HCT116 (cell line): ENCODE measurements at regions not wholly inside any gene's neighbourhood (a gene's known extent, or its start where the extent isn't known, plus 50 kb on each side); places are given as distances from the start of the nearest gene placed in this dataset.

Experiments
- ATAC-seq: fragments of 200-7000 bp; cut with Tn5 transposase; 2 replicates; pipeline ENCODE4 v1.9.1; 2020; ENCODE audit warnings: mild to moderate bottlenecking, moderate library complexity
- BruUV-seq: library from RNA; stranded (reverse); fragments of 400-500 nt; replicated peaks from 2 replicates; lab custom pipeline; 2021; lab: Mats Ljungman, UMichigan
- CTCF ChIA-PET: fragments of 300-600 bp; sonication (Branson Sonifier 250); formaldehyde crosslinking; loops from one replicate; lab custom pipeline; 2021; ENCODE audit warnings: antibody characterized with exemption; lab: Charles Lee
- POLR2A ChIA-PET: fragments of 300-600, 350-600 bp; sonication (Branson Sonifier 250); formaldehyde crosslinking; loops from one replicate; lab custom pipeline; 2021; ENCODE audit warnings: antibody characterized with exemption; lab: Charles Lee
- RAD21 ChIA-PET, 2 experiments: fragments of 300-600 bp; sonication (Branson Sonifier 250); formaldehyde crosslinking; loops; one replicate each; lab custom pipeline; 2023; ENCODE audit warnings: low total read pairs in 2 of 2; ENCODE audit not compliant: uncharacterized antibody in 2 of 2, unreplicated experiment in 2 of 2, low non-redundant PET in 1 of 2; lab: Charles Lee
- DNase-seq: peaks from one replicate; pipeline ENCODE4 v3.0.0-alpha.2; 2010; ENCODE audit warnings: low read depth, low spot score
- H2AFZ ChIP-seq: fragments of 200-600 bp; shearing (Covaris generic), sonication (generic); 2 replicates; pipeline ENCODE4 v1.6.1; 2017; ENCODE audit warnings: low read depth, mixed run types, mixed read lengths, antibody characterized with exemption, low read length; ENCODE audit not compliant: poor library complexity, severe bottlenecking
- H3K27ac ChIP-seq: 2 replicates; pipeline ENCODE4 v1.5.1; 2012; ENCODE audit warnings: low read depth, low read length
- H3K27me3 ChIP-seq: fragments of 200-600 bp; sonication (generic); 2 replicates; pipeline ENCODE4 v1.6.1; 2016; ENCODE audit warnings: mixed run types, low read length, mixed read lengths; ENCODE audit not compliant: insufficient read depth
- H3K36me3 ChIP-seq, 2 experiments: fragments of 200-500 bp in 1 of 2; fragments of 200-600 bp in 1 of 2; sonication (Bioruptor generic) in 1 of 2; sonication (generic) in 1 of 2; 2 replicates each; pipeline versions ENCODE4 v1.5.1 to v1.6.1; 2014 to 2016; ENCODE audit warnings: low read length in 2 of 2, inconsistent platforms in 1 of 2, mixed read lengths in 1 of 2, mixed run types in 1 of 2; ENCODE audit not compliant: insufficient read depth in 2 of 2, control insufficient read depth in 1 of 2
- H3K4me1 ChIP-seq, 2 experiments: fragments of 200-600 bp in 1 of 2; sonication (generic) in 1 of 2; 2 replicates each; pipeline versions ENCODE4 v1.5.1 to v1.6.1; 2012 to 2017; ENCODE audit warnings: low read length in 2 of 2, inconsistent platforms in 1 of 2, mild to moderate bottlenecking in 1 of 2, mixed read lengths in 1 of 2, mixed run types in 1 of 2, moderate library complexity in 1 of 2; ENCODE audit not compliant: insufficient read depth in 2 of 2, control insufficient read depth in 1 of 2
- H3K4me2 ChIP-seq: fragments of 200-600 bp; sonication (generic); 2 replicates; pipeline ENCODE4 v1.6.1; 2017; ENCODE audit warnings: mixed run types, low read length, mixed read lengths
- H3K4me3 ChIP-seq, 2 experiments: fragments of 200-600 bp in 1 of 2; sonication (generic) in 1 of 2; replicated peaks in 1 of 2; 2 replicates each; pipeline ENCODE4 v1.5.1; 2011 to 2016; ENCODE audit warnings: low read length in 2 of 2, control low read depth in 1 of 2, low read depth in 1 of 2, mild to moderate bottlenecking in 1 of 2, mixed read lengths in 1 of 2, mixed run types in 1 of 2
- H3K79me2 ChIP-seq: fragments of 200-600 bp; sonication (generic); 2 replicates; pipeline ENCODE4 v1.6.1; 2017; ENCODE audit warnings: mild to moderate bottlenecking, mixed run types, low read length, moderate library complexity, mixed read lengths; ENCODE audit not compliant: insufficient read depth
- H3K9ac ChIP-seq: fragments of 200-600 bp; sonication (generic); 2 replicates; pipeline ENCODE4 v1.6.1; 2016; ENCODE audit warnings: low read length, mixed read lengths
- H3K9me2 ChIP-seq: fragments of 200-600 bp; sonication (generic), shearing (Covaris generic); 2 replicates; pipeline ENCODE4 v1.6.1; 2017; ENCODE audit warnings: mixed run types, mild to moderate bottlenecking, moderate library complexity; ENCODE audit not compliant: insufficient read depth
- H3K9me3 ChIP-seq, 2 experiments: fragments of 200-500 bp in 1 of 2; fragments of 200-600 bp in 1 of 2; sonication (Bioruptor generic) in 1 of 2; sonication (generic) in 1 of 2; 2 replicates each; pipeline ENCODE4 v1.6.1; 2014 to 2017; ENCODE audit warnings: low read length in 2 of 2, mixed read lengths in 2 of 2, inconsistent platforms in 1 of 2, low read depth in 1 of 2, mild to moderate bottlenecking in 1 of 2, mixed run types in 1 of 2, moderate library complexity in 1 of 2; ENCODE audit not compliant: control insufficient read depth in 1 of 2, insufficient read depth in 1 of 2
- H4K20me1 ChIP-seq: fragments of 200-600 bp; sonication (generic), shearing (Covaris generic); 2 replicates; pipeline ENCODE4 v1.6.1; 2017; ENCODE audit warnings: mixed run types, mild to moderate bottlenecking, moderate library complexity; ENCODE audit not compliant: insufficient read depth
- EGR1 ChIP-seq: IDR thresholded peaks from 2 replicates; pipeline ENCODE4 v1.6.1; 2012; ENCODE audit warnings: low read depth
- POLR2A ChIP-seq: IDR thresholded peaks from 2 replicates; pipeline ENCODE4 v1.7.0; 2011; ENCODE audit warnings: borderline replicate concordance; ENCODE audit not compliant: insufficient read depth, insufficient read length; ENCODE audit errors: extremely low read depth
- RAD21 ChIP-seq: IDR thresholded peaks from 2 replicates; pipeline ENCODE4 v1.6.1; 2012; ENCODE audit warnings: low read depth, mild to moderate bottlenecking
- SIN3A ChIP-seq: IDR thresholded peaks from 2 replicates; pipeline ENCODE4 v1.6.1; 2012; ENCODE audit warnings: low read depth
- SRF ChIP-seq: IDR thresholded peaks from 2 replicates; pipeline ENCODE4 v1.6.1; 2012; ENCODE audit warnings: low read depth
- YY1 ChIP-seq: IDR thresholded peaks from 2 replicates; pipeline ENCODE4 v1.6.1; 2011; ENCODE audit warnings: low read length, low read depth, moderate library complexity, mild to moderate bottlenecking; ENCODE audit not compliant: insufficient replicate concordance; ENCODE audit errors: extremely low read depth
- ZFX ChIP-seq: fragments of 450-650 bp; IDR thresholded peaks from 2 replicates; pipeline ENCODE4 v1.6.1; 2017
- intact Hi-C: fragments of 100-400 bp; cut with micrococcal nuclease; formaldehyde crosslinking; loops from 2 replicates; pipeline ENCODE4 v1.10.0; 2022
- TF ChIP-seq, protein P1 (sequence below): IDR thresholded peaks from 2 replicates; pipeline ENCODE4 v1.6.1; 2012; ENCODE audit warnings: low read depth
- TF ChIP-seq, protein P2 (sequence below): IDR thresholded peaks from 2 replicates; pipeline ENCODE4 v1.6.1; 2011; ENCODE audit warnings: mild to moderate bottlenecking, low read length, moderate library complexity; ENCODE audit not compliant: insufficient replicate concordance; ENCODE audit errors: extremely low read depth

DNA sequence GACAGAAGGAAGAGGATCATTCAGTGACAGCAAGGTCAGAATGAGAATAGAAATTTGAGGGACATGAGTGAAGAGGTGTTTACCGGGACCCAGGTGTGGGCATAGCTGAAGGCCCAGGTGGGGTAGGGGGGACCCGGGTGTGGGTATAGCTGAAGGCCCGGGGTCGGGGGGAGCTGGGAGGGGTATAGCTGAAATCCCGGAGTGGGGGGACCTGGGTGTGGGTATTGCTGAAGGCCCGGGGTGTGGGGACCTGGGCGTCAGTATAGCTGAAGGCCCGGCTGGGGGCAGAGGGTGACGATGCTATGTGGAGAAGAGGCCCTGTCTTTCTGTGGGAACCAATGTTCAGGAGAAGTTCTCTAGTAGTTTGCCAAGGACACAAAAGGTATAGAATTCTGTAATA is 183.0 kb upstream of the PITRM1 start:
- no peak for TF ChIP-seq POLR2A
- no peak for TF ChIP-seq YY1
- TF ChIP-seq ZFX: no peak
- TF ChIP-seq, protein P1, sequence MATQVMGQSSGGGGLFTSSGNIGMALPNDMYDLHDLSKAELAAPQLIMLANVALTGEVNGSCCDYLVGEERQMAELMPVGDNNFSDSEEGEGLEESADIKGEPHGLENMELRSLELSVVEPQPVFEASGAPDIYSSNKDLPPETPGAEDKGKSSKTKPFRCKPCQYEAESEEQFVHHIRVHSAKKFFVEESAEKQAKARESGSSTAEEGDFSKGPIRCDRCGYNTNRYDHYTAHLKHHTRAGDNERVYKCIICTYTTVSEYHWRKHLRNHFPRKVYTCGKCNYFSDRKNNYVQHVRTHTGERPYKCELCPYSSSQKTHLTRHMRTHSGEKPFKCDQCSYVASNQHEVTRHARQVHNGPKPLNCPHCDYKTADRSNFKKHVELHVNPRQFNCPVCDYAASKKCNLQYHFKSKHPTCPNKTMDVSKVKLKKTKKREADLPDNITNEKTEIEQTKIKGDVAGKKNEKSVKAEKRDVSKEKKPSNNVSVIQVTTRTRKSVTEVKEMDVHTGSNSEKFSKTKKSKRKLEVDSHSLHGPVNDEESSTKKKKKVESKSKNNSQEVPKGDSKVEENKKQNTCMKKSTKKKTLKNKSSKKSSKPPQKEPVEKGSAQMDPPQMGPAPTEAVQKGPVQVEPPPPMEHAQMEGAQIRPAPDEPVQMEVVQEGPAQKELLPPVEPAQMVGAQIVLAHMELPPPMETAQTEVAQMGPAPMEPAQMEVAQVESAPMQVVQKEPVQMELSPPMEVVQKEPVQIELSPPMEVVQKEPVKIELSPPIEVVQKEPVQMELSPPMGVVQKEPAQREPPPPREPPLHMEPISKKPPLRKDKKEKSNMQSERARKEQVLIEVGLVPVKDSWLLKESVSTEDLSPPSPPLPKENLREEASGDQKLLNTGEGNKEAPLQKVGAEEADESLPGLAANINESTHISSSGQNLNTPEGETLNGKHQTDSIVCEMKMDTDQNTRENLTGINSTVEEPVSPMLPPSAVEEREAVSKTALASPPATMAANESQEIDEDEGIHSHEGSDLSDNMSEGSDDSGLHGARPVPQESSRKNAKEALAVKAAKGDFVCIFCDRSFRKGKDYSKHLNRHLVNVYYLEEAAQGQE: no peak
- no peak for TF ChIP-seq SIN3A
- no peak for TF ChIP-seq RAD21
- no peak for TF ChIP-seq SRF
- no peak for TF ChIP-seq EGR1
- TF ChIP-seq, protein P2, sequence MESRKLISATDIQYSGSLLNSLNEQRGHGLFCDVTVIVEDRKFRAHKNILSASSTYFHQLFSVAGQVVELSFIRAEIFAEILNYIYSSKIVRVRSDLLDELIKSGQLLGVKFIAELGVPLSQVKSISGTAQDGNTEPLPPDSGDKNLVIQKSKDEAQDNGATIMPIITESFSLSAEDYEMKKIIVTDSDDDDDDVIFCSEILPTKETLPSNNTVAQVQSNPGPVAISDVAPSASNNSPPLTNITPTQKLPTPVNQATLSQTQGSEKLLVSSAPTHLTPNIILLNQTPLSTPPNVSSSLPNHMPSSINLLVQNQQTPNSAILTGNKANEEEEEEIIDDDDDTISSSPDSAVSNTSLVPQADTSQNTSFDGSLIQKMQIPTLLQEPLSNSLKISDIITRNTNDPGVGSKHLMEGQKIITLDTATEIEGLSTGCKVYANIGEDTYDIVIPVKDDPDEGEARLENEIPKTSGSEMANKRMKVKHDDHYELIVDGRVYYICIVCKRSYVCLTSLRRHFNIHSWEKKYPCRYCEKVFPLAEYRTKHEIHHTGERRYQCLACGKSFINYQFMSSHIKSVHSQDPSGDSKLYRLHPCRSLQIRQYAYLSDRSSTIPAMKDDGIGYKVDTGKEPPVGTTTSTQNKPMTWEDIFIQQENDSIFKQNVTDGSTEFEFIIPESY: no peak
- H3K79me2 ChIP-seq: no peaks in the 10 kb centered on the region
- CTCF ChIA-PET: no interaction called here
- POLR2A ChIA-PET: no interaction called here
- no peak overlapping the region for H3K27ac ChIP-seq
- H3K4me2 ChIP-seq: no peak overlapping the region
- no peaks in the 10 kb centered on the region for H4K20me1 ChIP-seq
- H3K9me3 ChIP-seq: peaks cover 0 to 6% of the 10 kb centered on the region in 2 experiments; a peak in 1 of 4 replicates
- BruUV-seq: no TSS peak
- no peaks in the 10 kb centered on the region for H3K9me2 ChIP-seq
- H3K4me3 ChIP-seq: no peak overlapping the region
- H3K4me1 ChIP-seq: no peaks in the 10 kb centered on the region
- H3K9ac ChIP-seq: no peak overlapping the region
- no peaks in the 10 kb centered on the region for H3K27me3 ChIP-seq
- intact Hi-C loops: no loop called here
- RAD21 ChIA-PET: no interaction called here
- no peak for ATAC-seq
- DNase-seq: no peak
- no peak overlapping the region for H2AFZ ChIP-seq
- no peaks in the 10 kb centered on the region for H3K36me3 ChIP-seq
